A673 (cell line): ENCODE measurements at regions not wholly inside any gene's neighbourhood (a gene's known extent, or its start where the extent isn't known, plus 50 kb on each side); places are given as distances from the start of the nearest gene placed in this dataset.

ENCODE experiments used
- BruUV-seq: library from RNA; stranded (reverse); fragments of 400-500 nt; replicated peaks from 2 replicates; lab custom pipeline; 2021; lab: Mats Ljungman, UMichigan
- CTCF ChIA-PET: fragments of 300-600 bp; sonication (Branson Sonifier 250); formaldehyde crosslinking; loops from one replicate; lab custom pipeline; 2022; ENCODE audit warnings: antibody characterized with exemption; lab: Charles Lee
- POLR2A ChIA-PET: fragments of 300-600 bp; sonication (Branson Sonifier 250); formaldehyde crosslinking; loops from one replicate; lab custom pipeline; 2022; ENCODE audit warnings: antibody characterized with exemption; ENCODE audit not compliant: low non-redundant PET; lab: Charles Lee
- DNase-seq: peaks from one replicate; pipeline ENCODE4 v3.0.0-alpha.2; 2015; ENCODE audit warnings: low spot score
- H3K27ac ChIP-seq: fragments of 200-600 bp; sonication (generic); 2 replicates; pipeline ENCODE4 v1.5.1; 2016; ENCODE audit warnings: mixed run types, low read depth, mild to moderate bottlenecking, mixed read lengths, antibody characterized with exemption, low read length; ENCODE audit not compliant: poor library complexity, severe bottlenecking
- H3K27me3 ChIP-seq: fragments of 200-600 bp; sonication (generic); replicated peaks from 2 replicates; pipeline ENCODE4 v1.6.1; 2017; ENCODE audit warnings: mixed run types, low read depth, mild to moderate bottlenecking, mixed read lengths, antibody characterized with exemption, low read length; ENCODE audit not compliant: insufficient read depth, poor library complexity
- H3K36me3 ChIP-seq: fragments of 200-600 bp; sonication (generic); 2 replicates; pipeline ENCODE4 v1.6.1; 2016; ENCODE audit warnings: mixed run types, mild to moderate bottlenecking, mixed read lengths, antibody characterized with exemption, low read length; ENCODE audit not compliant: insufficient read depth, poor library complexity, severe bottlenecking
- H3K4me1 ChIP-seq: fragments of 200-600 bp; sonication (generic); 2 replicates; pipeline ENCODE4 v1.6.1; 2017; ENCODE audit warnings: mixed run types, mild to moderate bottlenecking, mixed read lengths, antibody characterized with exemption, low read length; ENCODE audit not compliant: insufficient read depth, poor library complexity, severe bottlenecking
- H3K4me3 ChIP-seq: fragments of 200-600 bp; sonication (generic); 2 replicates; pipeline ENCODE4 v1.5.1; 2016; ENCODE audit warnings: low read depth, mixed run types, mild to moderate bottlenecking, mixed read lengths, low read length; ENCODE audit not compliant: poor library complexity, severe bottlenecking
- H3K9me3 ChIP-seq: fragments of 200-600 bp; sonication (generic); 2 replicates; pipeline ENCODE4 v1.6.1; 2016; ENCODE audit warnings: mixed run types, low read depth, mild to moderate bottlenecking, mixed read lengths, antibody characterized with exemption, low read length; ENCODE audit not compliant: poor library complexity, severe bottlenecking
- EZH2 ChIP-seq: fragments of 200-600 bp; sonication (generic); IDR thresholded peaks from 2 replicates; pipeline ENCODE4 v1.6.1; 2017; ENCODE audit warnings: borderline replicate concordance, low read depth, mild to moderate bottlenecking, mixed read lengths, antibody characterized with exemption, low read length; ENCODE audit not compliant: poor library complexity, severe bottlenecking
- intact Hi-C: fragments of 100-400 bp; cut with micrococcal nuclease; formaldehyde crosslinking; loops from one replicate; pipeline ENCODE4 v1.10.0; 2022; ENCODE audit not compliant: unreplicated experiment
- TF ChIP-seq, protein P1 (sequence below): fragments of 300-800, 200-600 bp; sonication (generic); conservative IDR thresholded peaks from 2 replicates; pipeline ENCODE4 v1.5.1; 2017; ENCODE audit warnings: low read depth, mild to moderate bottlenecking, antibody characterized with exemption, low read length, moderate library complexity, mixed read lengths

DNA sequence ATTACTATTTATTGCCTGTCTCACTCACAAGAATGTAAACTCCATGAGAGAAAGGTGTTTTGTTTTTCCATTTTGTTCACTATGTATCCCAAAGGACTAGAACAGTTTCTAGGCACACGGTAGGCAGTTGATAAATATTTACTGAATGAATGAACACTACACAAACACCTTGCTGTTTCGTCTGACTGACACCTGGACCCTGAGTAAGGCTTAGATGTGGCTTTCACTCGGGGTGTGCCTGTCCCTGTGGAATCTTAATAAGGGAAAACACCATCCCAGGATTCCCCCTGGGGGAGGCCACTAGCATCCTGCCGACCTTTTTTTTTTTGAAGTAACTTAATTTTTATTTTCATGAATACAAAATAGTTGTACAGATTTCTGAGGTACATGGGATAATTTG, 66.6 kb upstream of the STEAP1B start:
- CTCF ChIA-PET, result no interaction called here
- no TSS peak for BruUV-seq
- no peaks in the 10 kb centered on the region for H3K4me1 ChIP-seq
- H3K9me3 ChIP-seq, result no peaks in the 10 kb centered on the region
- H3K27ac ChIP-seq, result no peak overlapping the region
- POLR2A ChIA-PET, result no interaction called here
- DNase-seq, result no peak
- TF ChIP-seq, protein P1, sequence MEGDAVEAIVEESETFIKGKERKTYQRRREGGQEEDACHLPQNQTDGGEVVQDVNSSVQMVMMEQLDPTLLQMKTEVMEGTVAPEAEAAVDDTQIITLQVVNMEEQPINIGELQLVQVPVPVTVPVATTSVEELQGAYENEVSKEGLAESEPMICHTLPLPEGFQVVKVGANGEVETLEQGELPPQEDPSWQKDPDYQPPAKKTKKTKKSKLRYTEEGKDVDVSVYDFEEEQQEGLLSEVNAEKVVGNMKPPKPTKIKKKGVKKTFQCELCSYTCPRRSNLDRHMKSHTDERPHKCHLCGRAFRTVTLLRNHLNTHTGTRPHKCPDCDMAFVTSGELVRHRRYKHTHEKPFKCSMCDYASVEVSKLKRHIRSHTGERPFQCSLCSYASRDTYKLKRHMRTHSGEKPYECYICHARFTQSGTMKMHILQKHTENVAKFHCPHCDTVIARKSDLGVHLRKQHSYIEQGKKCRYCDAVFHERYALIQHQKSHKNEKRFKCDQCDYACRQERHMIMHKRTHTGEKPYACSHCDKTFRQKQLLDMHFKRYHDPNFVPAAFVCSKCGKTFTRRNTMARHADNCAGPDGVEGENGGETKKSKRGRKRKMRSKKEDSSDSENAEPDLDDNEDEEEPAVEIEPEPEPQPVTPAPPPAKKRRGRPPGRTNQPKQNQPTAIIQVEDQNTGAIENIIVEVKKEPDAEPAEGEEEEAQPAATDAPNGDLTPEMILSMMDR, result no peak
- no peak for TF ChIP-seq EZH2
- H3K4me3 ChIP-seq, result no peak overlapping the region
- no peaks in the 10 kb centered on the region for H3K36me3 ChIP-seq
- no peaks in the 10 kb centered on the region for H3K27me3 ChIP-seq
- intact Hi-C loops, result no loop called here

DNA sequence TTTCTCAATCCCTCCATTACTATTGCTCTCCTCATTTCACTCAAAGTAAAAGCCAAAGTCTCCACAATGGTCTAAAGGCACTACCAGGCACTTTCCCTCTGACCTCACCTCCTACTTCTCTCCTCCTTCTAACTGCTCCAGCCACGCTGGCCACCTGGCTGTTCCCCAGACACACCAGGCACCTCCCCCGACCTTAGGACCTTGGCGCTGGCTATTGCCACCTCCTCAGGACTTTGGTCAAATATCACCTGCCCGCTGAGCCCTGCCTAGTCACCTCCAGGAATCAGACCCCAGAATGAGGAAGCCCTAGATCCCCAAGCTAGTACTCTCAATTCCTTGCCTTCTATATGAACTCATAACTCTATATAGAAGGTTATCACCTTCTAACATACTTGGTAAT, 66.2 kb upstream of the STEAP1B start:
- DNase-seq, result no peak
- Histone ChIP-seq H3K27me3 (no peaks in the 10 kb centered on the region), H3K4me3 (no peak overlapping the region), H3K9me3 (no peaks in the 10 kb centered on the region), H3K4me1 (no peaks in the 10 kb centered on the region), H3K36me3 (no peaks in the 10 kb centered on the region), H3K27ac (no peak overlapping the region)
- intact Hi-C loops, result no loop called here
- CTCF ChIA-PET, result no interaction called here
- TF ChIP-seq, protein P1, result no peak
- TF ChIP-seq EZH2, result no peak
- BruUV-seq, result no TSS peak
- POLR2A ChIA-PET, result no interaction called here

DNA sequence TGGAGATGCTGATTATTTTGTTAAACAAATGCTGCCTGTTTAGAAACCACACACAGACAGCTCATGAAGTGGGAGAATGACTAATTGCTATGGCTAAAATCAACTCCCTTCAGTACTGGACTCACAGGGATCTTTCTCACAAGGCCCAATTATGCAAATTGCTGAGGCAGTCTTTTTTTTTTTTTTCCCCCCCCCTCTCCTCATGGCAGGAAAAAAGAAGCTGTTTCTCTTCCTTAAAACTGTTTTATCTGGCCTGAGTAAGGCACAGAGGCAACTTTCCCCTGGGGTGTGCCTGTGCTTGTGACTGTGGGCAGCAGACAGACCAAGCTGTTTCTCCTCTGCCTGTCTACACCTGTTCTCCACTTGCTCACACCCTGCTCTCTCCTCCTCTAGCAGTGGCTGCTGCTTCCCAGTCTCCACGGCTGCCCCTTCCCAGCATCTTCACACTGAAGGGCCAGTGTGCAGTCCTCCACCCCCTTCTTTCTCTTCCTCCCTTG, 65.4 kb upstream of the STEAP1B start:
- ChIA-PET POLR2A (no interaction called here), CTCF (no interaction called here)
- Histone ChIP-seq H3K27me3 (no peaks in the 10 kb centered on the region), H3K9me3 (no peaks in the 10 kb centered on the region), H3K36me3 (no peaks in the 10 kb centered on the region), H3K4me1 (no peaks in the 10 kb centered on the region), H3K4me3 (no peak overlapping the region), H3K27ac (no peak overlapping the region)
- no peak for DNase-seq
- TF ChIP-seq, protein P1, result no peak
- intact Hi-C loops, result no loop called here
- no TSS peak for BruUV-seq
